K562 (cell line): ENCODE measurements at regions not wholly inside any gene's neighbourhood (a gene's known extent, or its start where the extent isn't known, plus 50 kb on each side); places are given as distances from the start of the nearest gene placed in this dataset.

ENCODE experiments used
- ATAC-seq: fragments of 200-7000 bp; cut with Tn5 transposase; 3 replicates; pipeline ENCODE4 v1.9.1; 2020; ENCODE audit warnings: moderate library complexity
- BruUV-seq: library from RNA; stranded (reverse); fragments of 400-500 nt; replicated peaks from 2 replicates; lab custom pipeline; 2021; lab: Mats Ljungman, UMichigan
- CTCF ChIA-PET: fragments of 300-600 bp; formaldehyde crosslinking; extraction: SDS; loops from one replicate; lab custom pipeline; 2021; ENCODE audit warnings: low intra/inter-chr PET ratio; lab: Yijun Ruan, JAX
- POLR2A ChIA-PET: fragments of 300-600, 350-650 bp; sonication (Branson Sonifier 250); formaldehyde crosslinking; extraction: SDS; loops from one replicate; lab custom pipeline; 2021; ENCODE audit warnings: antibody characterized with exemption, inconsistent platforms; lab: Yijun Ruan, JAX
- DNase-seq, 4 experiments: peaks; one replicate each; pipeline versions ENCODE4 v3.0.0 to v3.0.0-alpha.2; 2011 to 2018; ENCODE audit warnings: low spot score in 3 of 4, mixed read lengths in 3 of 4; ENCODE audit errors: extremely low read depth in 1 of 4
- FAIRE-seq: peaks from 2 replicates; lab custom pipeline; 2011; peaks lifted over from hg19 to GRCh38; lab: Jason Lieb, UNC
- H2AFZ ChIP-seq: 2 replicates; pipeline ENCODE4 v1.6.0; 2011; ENCODE audit warnings: low read depth, low read length, control low read depth, inconsistent platforms
- H3K27ac ChIP-seq: fragments of 200-600 bp; 3 replicates; pipeline ENCODE4 v1.8.0; 2011; ENCODE audit warnings: low read depth, mild to moderate bottlenecking, control low read depth, inconsistent platforms, low read length, moderate library complexity, mixed read lengths; ENCODE audit errors: extremely low read depth
- H3K27me3 ChIP-seq, 2 experiments: fragments of 300-600 bp in 1 of 2; 2 replicates in 1 of 2; 3 replicates in 1 of 2; pipeline versions ENCODE4 v1.6.0 to v1.8.0; 2011; ENCODE audit warnings: inconsistent platforms in 2 of 2, low read length in 2 of 2, mild to moderate bottlenecking in 1 of 2, mixed read lengths in 1 of 2, moderate library complexity in 1 of 2; ENCODE audit not compliant: control insufficient read depth in 2 of 2, insufficient read depth in 2 of 2
- H3K36me3 ChIP-seq: fragments of 300-600 bp; 3 replicates; pipeline ENCODE4 v1.8.0; 2011; ENCODE audit warnings: mild to moderate bottlenecking, low read length, inconsistent platforms; ENCODE audit not compliant: control insufficient read depth, insufficient read depth
- H3K4me1 ChIP-seq, 2 experiments: fragments of 200-600 bp in 1 of 2; replicated peaks in 1 of 2; 2 replicates in 1 of 2; 3 replicates in 1 of 2; pipeline versions ENCODE4 v1.5.1 to v1.8.0; 2011; ENCODE audit warnings: inconsistent platforms in 2 of 2, low read length in 2 of 2, mild to moderate bottlenecking in 1 of 2, mixed read lengths in 1 of 2, moderate library complexity in 1 of 2; ENCODE audit not compliant: control insufficient read depth in 2 of 2, insufficient read depth in 2 of 2
- H3K4me2 ChIP-seq: 2 replicates; pipeline ENCODE4 v1.6.1; 2011; ENCODE audit warnings: low read length, control low read depth, inconsistent platforms, mixed read lengths; ENCODE audit not compliant: insufficient read depth
- H3K4me3 ChIP-seq: fragments of 200-600 bp; sonication (generic), shearing (Covaris generic); 2 replicates; pipeline ENCODE4 v1.5.1; 2016; ENCODE audit warnings: control low read depth, inconsistent platforms
- H3K79me2 ChIP-seq: fragments of 200-600 bp; 3 replicates; pipeline ENCODE4 v1.8.0; 2011; ENCODE audit warnings: low read length, inconsistent platforms; ENCODE audit not compliant: control insufficient read depth, insufficient read depth
- H3K9ac ChIP-seq, 2 experiments: 2 replicates each; pipeline versions ENCODE4 v1.6.0 to v1.6.1; 2011; ENCODE audit warnings: low read depth in 2 of 2, low read length in 2 of 2, control low read depth in 1 of 2, inconsistent platforms in 1 of 2, mild to moderate bottlenecking in 1 of 2, mixed read lengths in 1 of 2; ENCODE audit not compliant: insufficient read depth in 1 of 2
- H3K9me1 ChIP-seq: one replicate; pipeline ENCODE4 v1.6.0; 2011; ENCODE audit warnings: inconsistent platforms, mild to moderate bottlenecking, low read length, moderate library complexity; ENCODE audit not compliant: control insufficient read depth, insufficient read depth
- H3K9me3 ChIP-seq: replicated peaks from 2 replicates; pipeline ENCODE4 v1.5.1; 2011; ENCODE audit warnings: low read depth, low read length, inconsistent platforms; ENCODE audit not compliant: control insufficient read depth, insufficient read depth
- H4K20me1 ChIP-seq: replicated peaks from 2 replicates; pipeline ENCODE4 v1.6.1; 2011; ENCODE audit warnings: low read length, inconsistent platforms, mixed read lengths; ENCODE audit not compliant: control insufficient read depth, insufficient read depth
- ATF1 ChIP-seq, 2 experiments: fragments of 450-650 bp in 1 of 2; IDR thresholded peaks; 2 replicates each; pipeline ENCODE4 v1.6.1; 2016; ENCODE audit warnings: missing compliant biosample characterization in 1 of 2, missing genetic modification characterization in 1 of 2
- NONO ChIP-seq, 2 experiments: fragments of 200-400 bp in 1 of 2; fragments of 450-650 bp in 1 of 2; formaldehyde crosslinking in 1 of 2; IDR thresholded peaks; 2 replicates each; pipeline ENCODE4 v1.6.1; 2017; ENCODE audit warnings: low read depth in 2 of 2, mild to moderate bottlenecking in 2 of 2, moderate library complexity in 2 of 2, low read length in 1 of 2
- NR2C1 ChIP-seq, 2 experiments: fragments of 450-650 bp; IDR thresholded peaks; 2 replicates each; pipeline ENCODE4 v1.6.1; 2017; ENCODE audit warnings: mild to moderate bottlenecking in 2 of 2, antibody characterized with exemption in 1 of 2, inconsistent platforms in 1 of 2, missing compliant biosample characterization in 1 of 2, missing genetic modification characterization in 1 of 2
- PML ChIP-seq: IDR thresholded peaks from 2 replicates; pipeline ENCODE4 v1.6.1; 2012; ENCODE audit warnings: low read length, inconsistent platforms
- SMAD3 ChIP-seq: fragments of 450-650 bp; formaldehyde crosslinking; conservative IDR thresholded peaks from 2 replicates; pipeline ENCODE4 v1.4.0; 2020; ENCODE audit warnings: mild to moderate bottlenecking
- ZBTB33 ChIP-seq: sonication (generic); formaldehyde crosslinking; IDR thresholded peaks from 2 replicates; pipeline ENCODE4 v1.8.1; 2023; ENCODE audit warnings: mild to moderate bottlenecking, missing genetic modification reagents
- WGBS: fragments of 100-300 bp; shearing (Covaris generic); methylation state at CpG from one replicate; pipeline ENCODE4 v1.1.6; 2016; ENCODE audit warnings: low coverage, mixed read lengths; ENCODE audit not compliant: insufficient coverage; ENCODE audit errors: missing lambda C conversion rate; 5-methylcytosine and 5-hydroxymethylcytosine counted together
- in situ Hi-C: fragments of 300-500 bp; cut with MboI; formaldehyde crosslinking; loops from 4 replicates; pipeline ENCODE4 v1.15.0; 2018; ENCODE audit warnings: inconsistent platforms, mixed read lengths
- intact Hi-C: fragments of 100-400 bp; cut with micrococcal nuclease; formaldehyde crosslinking; loops from 2 replicates; pipeline ENCODE4 v1.14.2; 2022

GRCh38 chr4:57658188-57658587, 548.0 kb upstream of the IGFBP7 start:
- Histone ChIP-seq H3K4me2 (no peak overlapping the region), H3K79me2 (no peaks in the 10 kb centered on the region), H3K4me3 (no peak overlapping the region), H3K27me3 (no peaks in the 10 kb centered on the region), H3K27ac (no peak overlapping the region), H3K9me3 (0 out of 2 replicates have a peak, but pooled peaks cover 2% of the 10 kb centered on the region), H3K9me1 (no peaks in the 10 kb centered on the region), H2AFZ (no peak overlapping the region), H3K36me3 (no peaks in the 10 kb centered on the region), H4K20me1 (no peaks in the 10 kb centered on the region), H3K4me1 (no peaks in the 10 kb centered on the region), H3K9ac (no peak overlapping the region)
- BruUV-seq, result no TSS peak
- intact Hi-C loops (no loop called here), in situ Hi-C loops (no loop called here)
- ATAC-seq (no peak), FAIRE-seq (no peak), DNase-seq (no peak)
- CTCF ChIA-PET, result no interaction called here
- TF ChIP-seq PML (no peak), NR2C1 (IDR thresholded peaks at IDR 0.05) (no peak), NR2C1 (tag; IDR thresholded peaks at IDR 0.05) (no peak), SMAD3 (CRISPR knock-in tag) (no peak), NONO (IDR thresholded peaks at IDR 0.05; ENCODE audit: low read depth in 2 of 2, low read length in 1 of 2) (no peak), ZBTB33 (CRISPR knock-in tag) (no peak), ATF1 (CRISPR knock-in tag; IDR thresholded peaks at IDR 0.05) (no peak), ATF1 (tag; IDR thresholded peaks at IDR 0.05) (no peak)
- POLR2A ChIA-PET, result no interaction called here
- 0% methylated on average over 3 of the region's 3 CpGs for WGBS
